SK-N-MC (cell line): ENCODE measurements at regions not wholly inside any gene's neighbourhood (a gene's known extent, or its start where the extent isn't known, plus 50 kb on each side); places are given as distances from the start of the nearest gene placed in this dataset.

ENCODE experiments used
- EZH2 ChIP-seq: fragments of 200-600 bp; sonication (generic); IDR thresholded peaks from one replicate; pipeline ENCODE4 v1.6.1; 2017; ENCODE audit warnings: antibody characterized with exemption
- POLR2AphosphoS5 ChIP-seq: IDR thresholded peaks from 2 replicates; pipeline ENCODE4 v1.6.1; 2012; ENCODE audit warnings: mild to moderate bottlenecking, low read depth, low read length, borderline replicate concordance

DNA sequence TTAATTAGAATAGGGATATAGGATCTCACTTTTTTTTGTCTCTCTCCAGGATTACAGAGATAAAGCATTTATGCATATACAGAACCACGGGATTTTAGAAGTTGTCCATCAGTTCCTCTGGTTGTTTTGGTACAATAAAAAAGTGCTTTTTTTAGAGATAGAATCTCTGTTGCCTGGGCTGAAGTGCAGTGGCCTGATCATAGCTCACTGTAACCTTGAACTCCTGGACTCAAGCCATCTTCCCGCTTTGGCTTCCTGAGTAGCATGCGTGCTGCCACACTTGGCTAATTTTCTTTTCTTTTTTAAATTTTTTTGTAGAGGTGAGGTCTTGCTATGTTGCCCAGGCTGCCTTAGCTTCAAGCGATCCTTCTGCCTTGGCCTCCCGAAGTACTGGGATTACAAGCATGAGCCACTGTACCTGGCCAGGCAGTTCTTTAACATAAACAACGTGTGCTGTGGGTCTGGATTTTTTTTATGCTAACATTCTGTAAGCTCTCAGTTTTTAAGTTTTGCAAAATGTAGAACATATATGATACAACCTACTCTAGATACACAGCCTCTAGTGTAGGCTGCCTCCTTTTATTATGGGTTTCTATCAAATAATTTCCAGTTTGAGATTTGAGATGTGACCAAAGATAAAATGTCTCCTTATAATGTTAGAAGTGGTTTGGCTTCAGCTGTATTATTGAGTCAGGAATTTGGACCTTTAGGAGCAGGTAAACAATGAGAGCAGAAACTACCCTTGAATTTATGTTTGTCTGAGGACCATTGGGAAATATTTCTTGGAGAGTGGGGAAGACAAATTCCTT is 57.4 kb upstream of the ULK4 start:
- no peak for TF ChIP-seq EZH2
- no peak for TF ChIP-seq POLR2AphosphoS5
